ENCODE measurements at regions not wholly inside any gene's neighbourhood (a gene's known extent, or its start where the extent isn't known, plus 50 kb on each side); places are given as distances from the start of the nearest gene placed in this dataset.

DNA sequence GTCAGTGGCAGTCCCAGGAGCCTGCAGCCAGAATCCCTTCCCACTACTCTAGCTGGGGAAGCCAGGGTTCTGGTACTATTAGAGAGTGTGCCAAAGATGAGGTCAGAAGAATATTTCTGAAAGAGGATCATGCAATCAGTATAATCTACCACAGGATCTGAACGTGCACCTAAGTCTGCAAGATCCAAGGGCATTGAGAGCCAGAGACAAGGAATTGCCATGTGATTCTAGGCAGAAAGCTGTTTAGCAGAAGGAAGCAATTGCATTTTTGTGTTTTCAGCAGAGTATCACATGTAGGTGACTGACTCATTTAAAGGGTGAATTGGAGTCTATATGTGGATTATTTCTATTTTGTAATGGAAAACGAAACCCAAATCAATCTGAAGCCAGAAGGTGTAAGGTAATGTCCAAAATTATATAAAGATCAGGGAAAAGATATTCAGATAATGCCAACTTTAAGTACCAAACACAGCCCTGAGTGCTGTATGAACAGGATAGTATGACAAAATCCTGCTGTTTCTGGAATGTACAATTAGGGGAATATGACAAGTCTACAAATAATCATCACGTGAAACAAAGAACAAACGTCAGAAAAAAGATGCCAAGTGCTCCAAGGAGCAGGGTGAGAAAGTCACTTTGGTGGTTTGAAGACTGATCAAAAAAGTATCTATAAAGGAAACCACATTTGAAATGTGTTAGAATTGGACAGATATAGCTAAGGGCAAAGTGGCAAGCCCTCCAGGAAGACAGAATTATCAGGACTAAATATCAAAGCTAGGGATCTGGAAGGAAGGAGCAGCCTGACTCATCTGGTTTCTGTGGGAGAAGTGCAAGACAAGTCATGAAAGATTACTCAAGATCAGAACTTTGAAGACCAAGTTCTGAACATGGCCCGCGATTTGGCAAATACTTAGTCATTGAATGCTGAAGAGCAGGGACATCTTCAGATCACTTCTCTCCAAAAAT is 1036.6 kb downstream of the NTRK3 start:
- Histone ChIP-seq H3K9ac (ENCODE audit: low read depth, low read length) (no peak overlapping the region), H3K9me3 (replicated peaks; ENCODE audit: low read length) (no peaks in the 10 kb centered on the region)

DNA sequence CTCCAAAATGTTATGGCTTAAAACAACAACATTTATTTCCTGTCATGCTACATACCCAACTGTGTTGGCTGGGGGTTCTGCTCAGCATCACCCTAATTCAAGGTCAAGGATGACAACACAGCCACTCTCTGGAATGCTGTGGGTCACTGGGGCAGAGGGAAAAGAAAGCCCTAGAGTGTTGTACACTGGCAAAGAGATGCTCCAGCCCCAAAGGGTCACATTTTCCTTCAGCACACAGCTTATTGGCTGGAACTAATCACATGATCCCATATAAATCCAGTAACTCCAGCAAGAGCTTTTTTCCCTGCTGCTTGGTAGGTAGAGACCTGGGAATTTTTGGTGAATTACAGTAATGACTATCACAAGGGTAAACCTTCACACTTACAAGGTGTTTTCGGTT is 1041.4 kb downstream of the NTRK3 start:
- no peaks in the 10 kb centered on the region for H3K36me3 ChIP-seq (ENCODE audit: insufficient read depth, low read length)
- H3K9me3 ChIP-seq (replicated peaks; ENCODE audit: low read length): no peaks in the 10 kb centered on the region
- no peak overlapping the region for H3K4me3 ChIP-seq (ENCODE audit: low read length)
- H3K27me3 ChIP-seq (ENCODE audit: control insufficient read depth, insufficient read depth, low read length): peaks cover 9% of the 10 kb centered on the region
- no peak overlapping the region for H3K9ac ChIP-seq (ENCODE audit: low read depth, low read length)
- no peak overlapping the region for H3K4me2 ChIP-seq (ENCODE audit: low read length)
- no peaks in the 10 kb centered on the region for H3K4me1 ChIP-seq (ENCODE audit: control insufficient read depth, insufficient read depth, low read length)

More for the DNA sequence above, 1036.6 kb downstream of the NTRK3 start:
- Histone ChIP-seq H3K4me2 (ENCODE audit: low read length) (no peak overlapping the region), H3K4me1 (ENCODE audit: control insufficient read depth, insufficient read depth, low read length) (no peaks in the 10 kb centered on the region), H3K36me3 (ENCODE audit: insufficient read depth, low read length) (no peaks in the 10 kb centered on the region), H3K4me3 (ENCODE audit: low read length) (no peak overlapping the region), H3K27me3 (ENCODE audit: control insufficient read depth, insufficient read depth, low read length) (no peaks in the 10 kb centered on the region)

DNA sequence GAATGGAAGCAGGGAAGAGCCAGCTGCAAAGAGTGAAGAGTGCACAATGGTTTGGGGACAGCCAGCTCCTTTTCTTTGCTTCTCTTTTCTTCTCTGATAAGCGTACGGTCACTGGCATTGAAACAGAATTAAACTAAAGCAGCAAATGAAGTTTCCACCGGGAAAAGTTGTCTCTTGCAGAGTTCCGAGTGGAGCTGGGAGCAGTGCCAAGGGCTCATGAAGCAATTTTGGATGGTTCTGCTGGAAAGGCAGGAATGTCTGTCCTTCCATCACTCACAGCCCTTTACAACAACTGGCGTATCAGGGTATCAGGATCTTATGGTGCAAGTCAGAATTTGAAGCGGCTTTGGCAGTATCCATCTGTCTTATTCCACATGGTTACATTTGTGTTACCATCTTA is 1042.9 kb downstream of the NTRK3 start:
- Histone ChIP-seq H3K27me3 (ENCODE audit: control insufficient read depth, insufficient read depth, low read length) (peaks cover 9% of the 10 kb centered on the region), H3K4me2 (ENCODE audit: low read length) (no peak overlapping the region), H3K36me3 (ENCODE audit: insufficient read depth, low read length) (no peaks in the 10 kb centered on the region), H3K9ac (ENCODE audit: low read depth, low read length) (no peak overlapping the region), H3K9me3 (replicated peaks; ENCODE audit: low read length) (no peaks in the 10 kb centered on the region), H3K4me3 (ENCODE audit: low read length) (no peak overlapping the region), H3K4me1 (ENCODE audit: control insufficient read depth, insufficient read depth, low read length) (no peaks in the 10 kb centered on the region)

DNA sequence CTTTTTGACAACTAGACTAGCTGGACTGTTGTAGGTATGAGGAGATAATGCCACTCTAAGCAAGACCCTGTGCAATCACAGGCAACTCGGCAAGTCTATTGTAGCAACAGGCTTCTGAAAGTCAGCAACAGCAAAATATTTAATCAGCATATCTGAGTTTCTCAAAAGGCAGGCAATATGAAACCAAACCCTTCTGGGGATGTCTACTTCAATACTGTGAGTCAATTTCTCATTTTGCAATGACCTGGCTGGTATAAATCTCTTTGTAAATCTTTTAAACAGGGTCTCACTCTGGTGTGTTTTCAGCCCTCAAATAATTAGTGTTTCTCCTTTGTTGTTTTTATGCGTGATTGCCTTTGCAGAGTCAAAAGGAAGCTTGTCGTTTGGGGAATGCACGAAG is 1044.5 kb downstream of the NTRK3 start:
- no peak overlapping the region for H3K4me2 ChIP-seq (ENCODE audit: low read length)
- no peak overlapping the region for H3K4me3 ChIP-seq (ENCODE audit: low read length)
- H3K9ac ChIP-seq (ENCODE audit: low read depth, low read length): no peak overlapping the region
- peaks cover 10% of the 10 kb centered on the region for H3K4me1 ChIP-seq (ENCODE audit: control insufficient read depth, insufficient read depth, low read length)
- H3K9me3 ChIP-seq (replicated peaks; ENCODE audit: low read length): no peaks in the 10 kb centered on the region
- peaks cover 9% of the 10 kb centered on the region for H3K27me3 ChIP-seq (ENCODE audit: control insufficient read depth, insufficient read depth, low read length)
- no peaks in the 10 kb centered on the region for H3K36me3 ChIP-seq (ENCODE audit: insufficient read depth, low read length)

DNA sequence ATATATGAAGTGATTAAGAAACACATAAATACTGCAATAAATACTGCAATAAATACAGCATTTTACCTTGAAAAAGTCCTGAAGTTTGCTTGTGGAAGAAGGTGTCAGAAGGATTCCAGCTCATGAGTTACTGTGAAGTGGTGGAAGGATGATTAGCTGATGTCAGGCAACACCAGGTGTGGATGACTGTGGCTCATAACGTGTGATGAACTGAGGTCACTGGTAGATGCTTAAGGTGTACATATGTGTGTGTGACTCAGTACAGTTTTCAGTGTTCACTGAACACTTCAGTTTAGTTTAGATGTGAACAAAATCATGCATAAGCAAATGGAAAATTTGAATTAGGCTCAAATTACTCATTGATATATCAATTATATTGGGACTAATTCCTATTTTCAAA is 1045.0 kb downstream of the NTRK3 start:
- Histone ChIP-seq H3K4me1 (ENCODE audit: control insufficient read depth, insufficient read depth, low read length) (peaks cover 10% of the 10 kb centered on the region), H3K9me3 (replicated peaks; ENCODE audit: low read length) (no peaks in the 10 kb centered on the region), H3K4me3 (ENCODE audit: low read length) (no peak overlapping the region), H3K27me3 (ENCODE audit: control insufficient read depth, insufficient read depth, low read length) (peaks cover 9% of the 10 kb centered on the region), H3K4me2 (ENCODE audit: low read length) (no peak overlapping the region), H3K9ac (ENCODE audit: low read depth, low read length) (no peak overlapping the region), H3K36me3 (ENCODE audit: insufficient read depth, low read length) (no peaks in the 10 kb centered on the region)

DNA sequence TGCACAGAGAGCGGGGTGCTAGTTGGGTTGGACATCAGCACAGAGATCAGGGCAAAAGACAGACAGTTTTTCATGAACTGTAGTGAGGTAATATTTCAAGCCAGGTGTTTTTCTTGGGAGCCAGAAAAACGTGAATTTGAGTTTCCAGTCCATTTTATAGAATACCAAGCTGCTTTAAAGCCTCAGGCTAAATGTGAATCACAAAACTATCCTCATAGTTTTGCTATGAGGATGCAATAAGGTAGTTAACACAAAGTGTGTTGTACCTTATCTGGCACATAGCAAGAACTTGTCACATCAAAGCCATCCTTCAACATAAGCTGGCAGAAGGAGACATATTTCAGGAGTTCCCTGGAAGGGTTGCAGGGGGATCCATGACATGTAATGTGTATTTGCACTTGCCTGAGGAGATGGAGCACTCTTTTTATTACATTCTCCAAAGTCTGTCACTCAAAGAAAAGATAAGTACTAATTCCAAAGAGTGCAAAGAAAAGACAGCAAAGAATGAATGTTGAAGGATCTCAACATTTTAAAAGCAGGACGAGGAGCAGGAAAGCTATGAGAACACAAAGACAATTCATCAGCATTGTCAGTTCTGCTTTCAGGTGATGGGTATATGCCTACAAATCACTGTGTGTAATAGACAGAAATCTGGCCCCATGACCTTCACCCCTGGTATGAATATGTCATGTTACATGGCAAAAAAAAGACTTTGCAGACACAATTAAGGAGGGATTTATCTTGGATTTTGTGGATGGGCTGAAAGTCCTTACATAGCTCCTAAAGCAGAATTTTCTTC is 1046.4 kb downstream of the NTRK3 start:
- Histone ChIP-seq H3K27me3 (ENCODE audit: control insufficient read depth, insufficient read depth, low read length) (peaks cover 9% of the 10 kb centered on the region), H3K9me3 (replicated peaks; ENCODE audit: low read length) (no peaks in the 10 kb centered on the region), H3K4me1 (ENCODE audit: control insufficient read depth, insufficient read depth, low read length) (peaks cover 10% of the 10 kb centered on the region), H3K4me3 (ENCODE audit: low read length) (no peak overlapping the region), H3K36me3 (ENCODE audit: insufficient read depth, low read length) (no peaks in the 10 kb centered on the region), H3K4me2 (ENCODE audit: low read length) (no peak overlapping the region), H3K9ac (ENCODE audit: low read depth, low read length) (no peak overlapping the region)

DNA sequence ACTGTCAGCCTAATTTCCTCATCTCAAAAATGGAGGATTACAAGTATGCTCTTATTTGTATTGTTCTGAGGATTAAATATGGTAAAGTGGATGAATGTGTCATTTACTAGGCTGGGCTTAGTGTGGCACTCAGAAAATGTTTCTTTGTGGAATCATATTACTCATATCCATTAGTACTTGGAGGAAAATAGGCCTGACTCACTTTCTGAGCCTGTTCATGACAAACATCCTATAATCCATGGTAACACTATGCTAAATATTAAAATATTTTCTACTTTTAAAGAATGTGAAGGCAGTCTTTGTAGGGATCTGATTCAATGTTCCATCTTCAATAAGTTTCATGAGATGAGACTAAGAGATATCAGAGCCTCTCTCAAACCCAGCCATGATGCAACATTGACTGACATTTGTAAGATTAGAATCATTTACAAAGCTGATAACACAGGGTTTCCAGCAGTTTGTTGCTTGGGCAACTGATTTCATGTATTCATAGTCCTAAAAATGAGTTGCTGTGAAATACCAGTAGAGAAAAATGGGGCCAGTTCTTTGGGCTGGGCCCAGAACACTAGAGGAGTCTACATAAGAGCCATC is 1048.5 kb downstream of the NTRK3 start:
- no peaks in the 10 kb centered on the region for H3K9me3 ChIP-seq (replicated peaks; ENCODE audit: low read length)
- no peak overlapping the region for H3K4me2 ChIP-seq (ENCODE audit: low read length)
- no peaks in the 10 kb centered on the region for H3K36me3 ChIP-seq (ENCODE audit: insufficient read depth, low read length)
- H3K27me3 ChIP-seq (ENCODE audit: control insufficient read depth, insufficient read depth, low read length): peaks cover 4% of the 10 kb centered on the region
- H3K9ac ChIP-seq (ENCODE audit: low read depth, low read length): no peak overlapping the region
- peaks cover 10% of the 10 kb centered on the region for H3K4me1 ChIP-seq (ENCODE audit: control insufficient read depth, insufficient read depth, low read length)
- H3K4me3 ChIP-seq (ENCODE audit: low read length): no peak overlapping the region

DNA sequence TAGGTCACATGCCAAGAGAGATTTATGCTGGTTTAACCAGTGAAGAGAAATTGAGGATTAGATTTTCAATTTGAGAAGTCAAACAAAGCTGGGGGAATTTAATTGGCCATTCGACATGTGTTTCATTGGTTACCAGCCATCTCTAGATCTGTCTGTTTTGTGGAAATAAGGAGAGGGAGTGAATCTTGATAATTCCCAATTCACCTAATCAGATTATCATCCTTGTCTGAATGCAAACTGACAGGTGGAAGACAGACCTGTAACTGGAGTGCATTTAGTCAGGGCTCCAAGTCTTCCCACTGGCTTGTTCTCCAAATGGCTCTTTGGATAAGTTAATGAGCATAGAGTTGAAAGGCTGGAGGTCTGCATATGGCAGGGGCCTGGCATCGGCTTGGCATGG is 1049.3 kb downstream of the NTRK3 start:
- Histone ChIP-seq H3K4me3 (ENCODE audit: low read length) (no peak overlapping the region), H3K27me3 (ENCODE audit: control insufficient read depth, insufficient read depth, low read length) (no peaks in the 10 kb centered on the region), H3K9ac (ENCODE audit: low read depth, low read length) (no peak overlapping the region), H3K4me2 (ENCODE audit: low read length) (no peak overlapping the region), H3K4me1 (ENCODE audit: control insufficient read depth, insufficient read depth, low read length) (peaks cover 10% of the 10 kb centered on the region), H3K9me3 (replicated peaks; ENCODE audit: low read length) (no peaks in the 10 kb centered on the region), H3K36me3 (ENCODE audit: insufficient read depth, low read length) (no peaks in the 10 kb centered on the region)

DNA sequence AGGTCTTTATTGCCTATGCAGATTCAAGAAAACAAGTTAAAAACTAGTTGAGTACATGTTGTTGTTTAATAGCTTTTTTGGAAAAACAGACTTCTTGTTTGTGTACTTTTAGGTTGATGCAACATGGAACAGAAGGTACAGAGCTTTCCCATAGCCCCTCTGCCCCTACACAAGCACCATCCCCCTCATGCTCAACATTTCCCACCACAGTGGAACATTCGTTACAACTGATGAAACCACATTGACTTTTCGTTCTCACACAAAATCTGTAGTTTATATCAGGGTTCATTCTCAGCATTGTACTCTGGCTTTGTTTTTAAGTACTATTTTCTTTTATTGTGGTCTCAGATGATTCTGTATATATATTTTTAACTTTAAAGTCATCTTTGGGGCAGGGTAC is 1054.6 kb downstream of the NTRK3 start:
- H3K36me3 ChIP-seq (ENCODE audit: insufficient read depth, low read length): no peaks in the 10 kb centered on the region
- no peak overlapping the region for H3K9ac ChIP-seq (ENCODE audit: low read depth, low read length)
- no peaks in the 10 kb centered on the region for H3K9me3 ChIP-seq (replicated peaks; ENCODE audit: low read length)
- H3K4me3 ChIP-seq (ENCODE audit: low read length): no peak overlapping the region
- H3K27me3 ChIP-seq (ENCODE audit: control insufficient read depth, insufficient read depth, low read length): peaks cover 6% of the 10 kb centered on the region
- H3K4me2 ChIP-seq (ENCODE audit: low read length): no peak overlapping the region
- no peaks in the 10 kb centered on the region for H3K4me1 ChIP-seq (ENCODE audit: control insufficient read depth, insufficient read depth, low read length)

DNA sequence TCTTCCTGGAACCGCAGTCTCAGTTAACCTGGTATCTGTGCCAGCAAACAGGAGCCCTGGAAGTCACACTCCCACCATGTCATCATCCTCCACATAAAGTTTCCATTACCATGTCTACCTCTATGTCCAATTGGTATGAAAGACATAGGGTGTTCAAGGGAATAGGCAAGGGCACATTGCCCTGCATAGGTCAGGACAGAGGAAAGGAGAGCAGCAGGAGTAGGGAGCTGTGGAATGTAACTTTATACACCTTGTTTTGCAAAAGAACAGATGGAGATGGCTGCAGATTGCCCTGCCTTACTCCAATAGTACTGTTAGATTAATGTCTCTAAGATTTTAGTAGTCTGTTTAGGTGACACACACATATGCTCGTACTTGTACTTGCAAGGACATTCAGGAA is 1056.4 kb downstream of the NTRK3 start:
- H3K4me2 ChIP-seq (ENCODE audit: low read length): no peak overlapping the region
- no peaks in the 10 kb centered on the region for H3K36me3 ChIP-seq (ENCODE audit: insufficient read depth, low read length)
- no peaks in the 10 kb centered on the region for H3K9me3 ChIP-seq (replicated peaks; ENCODE audit: low read length)
- H3K27me3 ChIP-seq (ENCODE audit: control insufficient read depth, insufficient read depth, low read length): peaks cover 7% of the 10 kb centered on the region
- H3K4me3 ChIP-seq (ENCODE audit: low read length): no peak overlapping the region
- no peak overlapping the region for H3K9ac ChIP-seq (ENCODE audit: low read depth, low read length)
- H3K4me1 ChIP-seq (ENCODE audit: control insufficient read depth, insufficient read depth, low read length): no peaks in the 10 kb centered on the region

DNA sequence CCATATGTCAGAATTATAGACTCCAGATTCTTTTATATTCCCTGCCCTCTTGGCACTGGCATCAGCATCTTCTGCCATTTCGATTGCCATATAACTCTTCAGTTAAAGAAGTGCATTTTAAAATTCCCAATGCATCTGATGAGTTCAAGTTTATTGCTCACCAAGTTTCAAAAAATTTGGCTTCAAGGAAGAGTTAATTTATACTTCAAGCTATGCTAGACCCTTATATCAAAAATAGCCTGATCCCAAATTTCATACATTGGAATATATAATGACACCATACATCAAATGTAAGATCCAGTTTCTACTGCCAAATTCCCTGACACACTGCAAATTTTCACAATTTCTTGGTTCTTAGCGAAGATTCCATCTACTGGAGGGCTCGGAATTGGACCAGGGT is 1058.6 kb downstream of the NTRK3 start:
- Histone ChIP-seq H3K36me3 (ENCODE audit: insufficient read depth, low read length) (no peaks in the 10 kb centered on the region), H3K9me3 (replicated peaks; ENCODE audit: low read length) (no peaks in the 10 kb centered on the region), H3K27me3 (ENCODE audit: control insufficient read depth, insufficient read depth, low read length) (peaks cover 9% of the 10 kb centered on the region), H3K4me3 (ENCODE audit: low read length) (no peak overlapping the region), H3K4me2 (ENCODE audit: low read length) (no peak overlapping the region), H3K4me1 (ENCODE audit: control insufficient read depth, insufficient read depth, low read length) (no peaks in the 10 kb centered on the region), H3K9ac (ENCODE audit: low read depth, low read length) (no peak overlapping the region)

All from skeletal muscle satellite cell (primary cell).